CD14-positive monocyte (primary cell): ENCODE measurements at regions not wholly inside any gene's neighbourhood (a gene's known extent, or its start where the extent isn't known, plus 50 kb on each side); places are given as distances from the start of the nearest gene placed in this dataset.

Experiments used
- DNase-seq, 3 donors: peaks; one replicate each; pipeline ENCODE4 v3.0.0-alpha.2; 2011 to 2022
- H2AFZ ChIP-seq: 2 replicates; pipeline ENCODE4 v1.6.0; 2012; ENCODE audit warnings: mild to moderate bottlenecking, low read depth, low read length, inconsistent platforms; ENCODE audit not compliant: insufficient read depth, poor library complexity, severe bottlenecking
- H3K27ac ChIP-seq, 2 donors: 1 replicate in 1 of 2; 2 replicates in 1 of 2; pipeline ENCODE4 v1.5.1; 2012 to 2013; ENCODE audit warnings: low read length in 2 of 2, control low read depth in 1 of 2, inconsistent platforms in 1 of 2, low read depth in 1 of 2, mild to moderate bottlenecking in 1 of 2
- H3K27me3 ChIP-seq, 2 donors: one replicate each; pipeline versions ENCODE4 v1.6.0 to v1.6.1; 2011 to 2013; ENCODE audit warnings: low read length in 2 of 2; ENCODE audit not compliant: control insufficient read depth in 2 of 2, insufficient read depth in 2 of 2
- H3K36me3 ChIP-seq, 2 donors: replicated peaks in 1 of 2; 1 replicate in 1 of 2; 2 replicates in 1 of 2; pipeline versions ENCODE4 v1.5.1 to v1.6.1; 2012 to 2013; ENCODE audit warnings: low read length in 2 of 2, control low read depth in 1 of 2, inconsistent platforms in 1 of 2, mild to moderate bottlenecking in 1 of 2; ENCODE audit not compliant: insufficient read depth in 2 of 2, control insufficient read depth in 1 of 2
- H3K4me1 ChIP-seq, 2 donors: 1 replicate in 1 of 2; 2 replicates in 1 of 2; pipeline versions ENCODE4 v1.5.1 to v1.6.1; 2012 to 2013; ENCODE audit warnings: low read length in 2 of 2, control low read depth in 1 of 2, inconsistent platforms in 1 of 2, mild to moderate bottlenecking in 1 of 2, moderate library complexity in 1 of 2; ENCODE audit not compliant: insufficient read depth in 2 of 2, control insufficient read depth in 1 of 2
- H3K4me2 ChIP-seq: replicated peaks from 2 replicates; pipeline ENCODE3; 2012; ENCODE audit warnings: low read length, moderate library complexity, mild to moderate bottlenecking; ENCODE audit not compliant: poor library complexity, severe bottlenecking; ENCODE audit errors: extremely low read depth
- H3K4me3 ChIP-seq, 3 experiments: fragments of 200-600 bp in 1 of 3; sonication (generic) in 1 of 3; replicated peaks in 1 of 3; 1 replicate in 2 of 3; 2 replicates in 1 of 3; pipeline ENCODE4 v1.5.1; 2011 to 2013; ENCODE audit warnings: low read length in 3 of 3, mild to moderate bottlenecking in 3 of 3, control low read depth in 2 of 3, low read depth in 2 of 3, inconsistent platforms in 1 of 3, moderate library complexity in 1 of 3
- H3K79me2 ChIP-seq: 2 replicates; pipeline ENCODE4 v1.6.0; 2012; ENCODE audit warnings: mild to moderate bottlenecking, control low read depth, inconsistent platforms, low read length, moderate library complexity; ENCODE audit not compliant: insufficient read depth
- H3K9ac ChIP-seq: 2 replicates; pipeline ENCODE4 v1.6.0; 2017; ENCODE audit warnings: low read length, mild to moderate bottlenecking; ENCODE audit not compliant: insufficient read depth, poor library complexity, severe bottlenecking
- H3K9me3 ChIP-seq, 2 donors: replicated peaks in 1 of 2; 1 replicate in 1 of 2; 2 replicates in 1 of 2; pipeline versions ENCODE4 v1.5.1 to v1.6.1; 2012 to 2013; ENCODE audit warnings: low read length in 2 of 2, control low read depth in 1 of 2; ENCODE audit not compliant: control insufficient read depth in 1 of 2, insufficient read depth in 1 of 2
- H4K20me1 ChIP-seq: 2 replicates; pipeline ENCODE4 v1.6.0; 2012; ENCODE audit warnings: mild to moderate bottlenecking, low read length, control low read depth, moderate library complexity; ENCODE audit not compliant: insufficient read depth
- H3K27ac Mint-ChIP-seq, 7 donors: one replicate each; pipeline ENCODE4 v1.8.0; 2020; ENCODE audit warnings: mild to moderate bottlenecking in 7 of 7, mixed read lengths in 7 of 7, moderate library complexity in 6 of 7, inconsistent platforms in 2 of 7
- H3K27me3 Mint-ChIP-seq, 3 donors: one replicate each; pipeline ENCODE4 v1.8.0; 2021 to 2022; ENCODE audit warnings: low read depth in 3 of 3, mild to moderate bottlenecking in 3 of 3, mixed read lengths in 3 of 3, moderate library complexity in 3 of 3, inconsistent platforms in 1 of 3
- H3K36me3 Mint-ChIP-seq, 2 donors: one replicate each; pipeline ENCODE4 v1.8.0; 2020; ENCODE audit warnings: mixed read lengths in 2 of 2, inconsistent platforms in 1 of 2, mild to moderate bottlenecking in 1 of 2
- H3K4me1 Mint-ChIP-seq: one replicate; pipeline ENCODE4 v1.8.0; 2020; ENCODE audit warnings: mild to moderate bottlenecking, mixed read lengths
- H3K4me3 Mint-ChIP-seq, 2 donors: one replicate each; pipeline ENCODE4 v1.8.0; 2020; ENCODE audit warnings: mild to moderate bottlenecking in 2 of 2, mixed read lengths in 2 of 2, moderate library complexity in 1 of 2
- H3K9me3 Mint-ChIP-seq, 7 donors: one replicate each; pipeline ENCODE4 v1.8.0; 2020 to 2022; ENCODE audit warnings: mixed read lengths in 7 of 7, mild to moderate bottlenecking in 6 of 7, moderate library complexity in 6 of 7, inconsistent platforms in 2 of 7
- WGBS: methylation state at CpG from one replicate; pipeline ENCODE4 v1.1.5; 2013; ENCODE audit warnings: missing lambda C conversion rate; ENCODE audit not compliant: insufficient coverage; 5-methylcytosine and 5-hydroxymethylcytosine counted together
- intact Hi-C, 2 donors: fragments of 100-400 bp; cut with micrococcal nuclease; formaldehyde crosslinking; loops; one replicate each; pipeline versions ENCODE4 v1.15.0 to v1.15.1; 2023
- TF ChIP-seq, protein P1 (sequence below): fragments of 200-600 bp; IDR thresholded peaks from one replicate; pipeline ENCODE4 v1.8.0; 2022; ENCODE audit warnings: antibody characterized with exemption, mild to moderate bottlenecking

DNA sequence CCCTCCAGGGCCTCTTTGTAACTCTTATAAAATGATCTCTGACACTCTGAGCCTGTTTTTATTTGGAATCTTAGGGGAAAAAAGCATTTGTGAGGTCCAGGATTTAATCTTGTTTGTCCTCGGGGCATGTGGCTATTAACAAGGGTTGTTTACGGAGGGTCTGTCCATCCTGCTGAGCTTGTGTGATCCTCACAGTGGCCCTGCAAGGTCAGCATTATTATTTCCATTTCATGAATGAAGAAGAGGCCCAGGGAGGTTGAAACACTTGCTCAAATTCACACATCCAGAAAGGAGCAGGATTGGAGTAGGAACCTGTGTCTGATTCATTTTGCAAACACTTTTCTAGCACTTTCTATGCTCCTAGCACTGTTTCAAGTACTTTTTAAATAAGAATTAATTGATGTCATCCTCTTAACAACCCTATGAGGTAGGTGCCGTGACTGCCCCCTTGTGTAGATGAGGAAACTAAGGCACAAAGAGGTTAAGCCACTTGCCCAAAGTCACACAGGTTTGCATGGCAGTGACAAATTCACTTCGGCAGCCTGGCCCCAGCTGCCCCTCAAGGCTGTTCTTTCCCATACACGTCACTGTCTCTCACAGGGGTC, 178.9 kb downstream of the MIS18A start:
- Mint-ChIP-seq H3K4me1 (no peaks in the 10 kb centered on the region), H3K27ac (no peak overlapping the region), H3K36me3 (no peaks in the 10 kb centered on the region), H3K9me3 (peaks cover 0 to 8% (median 2%) of the 10 kb centered on the region in 7 donors), H3K4me3 (no peak overlapping the region), H3K27me3 (peaks cover 4 to 7% (median 5%) of the 10 kb centered on the region in 3 donors)
- no peak for DNase-seq
- no peaks in the 10 kb centered on the region for H3K36me3 ChIP-seq
- no peaks in the 10 kb centered on the region for H4K20me1 ChIP-seq
- H2AFZ ChIP-seq = no peak overlapping the region
- TF ChIP-seq, protein P1, sequence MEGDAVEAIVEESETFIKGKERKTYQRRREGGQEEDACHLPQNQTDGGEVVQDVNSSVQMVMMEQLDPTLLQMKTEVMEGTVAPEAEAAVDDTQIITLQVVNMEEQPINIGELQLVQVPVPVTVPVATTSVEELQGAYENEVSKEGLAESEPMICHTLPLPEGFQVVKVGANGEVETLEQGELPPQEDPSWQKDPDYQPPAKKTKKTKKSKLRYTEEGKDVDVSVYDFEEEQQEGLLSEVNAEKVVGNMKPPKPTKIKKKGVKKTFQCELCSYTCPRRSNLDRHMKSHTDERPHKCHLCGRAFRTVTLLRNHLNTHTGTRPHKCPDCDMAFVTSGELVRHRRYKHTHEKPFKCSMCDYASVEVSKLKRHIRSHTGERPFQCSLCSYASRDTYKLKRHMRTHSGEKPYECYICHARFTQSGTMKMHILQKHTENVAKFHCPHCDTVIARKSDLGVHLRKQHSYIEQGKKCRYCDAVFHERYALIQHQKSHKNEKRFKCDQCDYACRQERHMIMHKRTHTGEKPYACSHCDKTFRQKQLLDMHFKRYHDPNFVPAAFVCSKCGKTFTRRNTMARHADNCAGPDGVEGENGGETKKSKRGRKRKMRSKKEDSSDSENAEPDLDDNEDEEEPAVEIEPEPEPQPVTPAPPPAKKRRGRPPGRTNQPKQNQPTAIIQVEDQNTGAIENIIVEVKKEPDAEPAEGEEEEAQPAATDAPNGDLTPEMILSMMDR = no peak
- no peak overlapping the region for H3K9ac ChIP-seq
- intact Hi-C loops = no loop called here
- H3K4me1 ChIP-seq = no peaks in the 10 kb centered on the region
- 100% methylated on average over 2 of the region's 5 CpGs for WGBS
- H3K27me3 ChIP-seq = no peaks in the 10 kb centered on the region
- H3K4me2 ChIP-seq = no peak overlapping the region
- no peaks in the 10 kb centered on the region for H3K9me3 ChIP-seq
- no peaks in the 10 kb centered on the region for H3K79me2 ChIP-seq
- no peak overlapping the region for H3K27ac ChIP-seq
- no peak overlapping the region for H3K4me3 ChIP-seq

DNA sequence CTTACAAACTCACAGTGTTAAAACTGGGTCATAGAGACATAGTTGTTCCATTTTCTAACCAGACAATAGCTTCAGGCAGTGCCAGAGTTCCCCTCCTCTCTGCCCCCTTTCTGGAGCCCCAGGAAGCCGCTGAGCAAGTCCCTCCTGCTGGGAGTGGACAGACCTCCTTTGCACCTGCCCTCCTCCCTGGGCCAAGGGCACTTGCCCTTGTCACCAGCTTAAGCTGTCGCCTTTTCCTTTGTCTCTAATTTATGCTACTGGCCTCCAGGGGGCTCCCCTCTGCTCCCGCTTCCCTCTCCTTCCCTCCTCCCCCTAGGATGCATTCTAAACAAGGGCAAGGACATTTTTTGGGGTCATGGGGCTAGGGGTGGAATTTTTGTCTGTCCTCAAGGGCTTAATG, 182.4 kb downstream of the MIS18A start:
- no peak overlapping the region for H3K4me2 ChIP-seq
- Mint-ChIP-seq H3K36me3 (no peaks in the 10 kb centered on the region), H3K27ac (no peak overlapping the region), H3K9me3 (peaks cover 0 to 20% (median 7%) of the 10 kb centered on the region in 7 donors), H3K4me1 (no peaks in the 10 kb centered on the region), H3K4me3 (no peak overlapping the region), H3K27me3 (peaks cover 2 to 7% (median 7%) of the 10 kb centered on the region in 3 donors)
- H3K9me3 ChIP-seq = peaks cover 10 to 17% of the 10 kb centered on the region in 2 donors
- H3K79me2 ChIP-seq = no peaks in the 10 kb centered on the region
- WGBS = 0% methylated on average over 1 of the region's 3 CpGs
- intact Hi-C loops = no loop called here
- no peak overlapping the region for H3K4me3 ChIP-seq
- H3K4me1 ChIP-seq = no peaks in the 10 kb centered on the region
- no peak overlapping the region for H3K27ac ChIP-seq
- TF ChIP-seq, protein P1 = no peak
- H3K9ac ChIP-seq = no peak overlapping the region
- H3K36me3 ChIP-seq = no peaks in the 10 kb centered on the region
- H4K20me1 ChIP-seq = no peaks in the 10 kb centered on the region
- H3K27me3 ChIP-seq = no peaks in the 10 kb centered on the region
- no peak overlapping the region for H2AFZ ChIP-seq
- no peak for DNase-seq
